ENCODE measurements at regions not wholly inside any gene's neighbourhood (a gene's known extent, or its start where the extent isn't known, plus 50 kb on each side); places are given as distances from the start of the nearest gene placed in this dataset.

GRCh38 chr1:82927753-82928152, 1071.2 kb downstream of the TTLL7 start:
- no TSS peak for BruUV-seq (replicated peaks)
- peak; percentile 6 for DNase-seq (ENCODE audit: low spot score)
- TF ChIP-seq CTCF (conservative IDR thresholded peaks at IDR 0.05; ENCODE audit: low read depth, low read length) (no peak), EZH2 (IDR thresholded peaks at IDR 0.05; ENCODE audit: borderline replicate concordance, low read depth, low read length, poor library complexity, severe bottlenecking) (no peak)
- H3K27ac ChIP-seq (ENCODE audit: low read depth, low read length, poor library complexity, severe bottlenecking), result no peak overlapping the region
- ChIA-PET POLR2A (ENCODE audit: low non-redundant PET) (no interaction called here), CTCF (no interaction called here)
- H3K27me3 ChIP-seq (replicated peaks; ENCODE audit: insufficient read depth, low read depth, low read length, poor library complexity), result no peaks in the 10 kb centered on the region
- no peaks in the 10 kb centered on the region for H3K4me1 ChIP-seq (ENCODE audit: insufficient read depth, low read length, poor library complexity, severe bottlenecking)
- H3K4me3 ChIP-seq (ENCODE audit: low read depth, low read length, poor library complexity, severe bottlenecking), result no peak overlapping the region
- no peaks in the 10 kb centered on the region for H3K36me3 ChIP-seq (ENCODE audit: insufficient read depth, low read length, poor library complexity, severe bottlenecking)
- no peaks in the 10 kb centered on the region for H3K9me3 ChIP-seq (ENCODE audit: low read depth, low read length, poor library complexity, severe bottlenecking)
- intact Hi-C loops (cut with micrococcal nuclease; ENCODE audit: unreplicated experiment), result no loop called here

- H3K4me3 ChIP-seq (ENCODE audit: low read depth, low read length, poor library complexity, severe bottlenecking), result no peak overlapping the region
- no peak for DNase-seq (ENCODE audit: low spot score)
- no TSS peak for BruUV-seq (replicated peaks)
- H3K27me3 ChIP-seq (replicated peaks; ENCODE audit: insufficient read depth, low read depth, low read length, poor library complexity), result no peaks in the 10 kb centered on the region
- TF ChIP-seq CTCF (conservative IDR thresholded peaks at IDR 0.05; ENCODE audit: low read depth, low read length) (no peak), EZH2 (IDR thresholded peaks at IDR 0.05; ENCODE audit: borderline replicate concordance, low read depth, low read length, poor library complexity, severe bottlenecking) (no peak)
- no peak overlapping the region for H3K27ac ChIP-seq (ENCODE audit: low read depth, low read length, poor library complexity, severe bottlenecking)
- no peaks in the 10 kb centered on the region for H3K4me1 ChIP-seq (ENCODE audit: insufficient read depth, low read length, poor library complexity, severe bottlenecking)
- CTCF ChIA-PET, result no interaction called here
- intact Hi-C loops (cut with micrococcal nuclease; ENCODE audit: unreplicated experiment), result no loop called here
- H3K36me3 ChIP-seq (ENCODE audit: insufficient read depth, low read length, poor library complexity, severe bottlenecking), result no peaks in the 10 kb centered on the region
- POLR2A ChIA-PET (ENCODE audit: low non-redundant PET), result no interaction called here
- no peaks in the 10 kb centered on the region for H3K9me3 ChIP-seq (ENCODE audit: low read depth, low read length, poor library complexity, severe bottlenecking)
Measured at GRCh38 chr1:82924666-82925065, 1074.3 kb downstream of the TTLL7 start.

GRCh38 chr1:82923931-82924330, 1075.0 kb downstream of the TTLL7 start:
- BruUV-seq (replicated peaks), result no TSS peak
- H3K27me3 ChIP-seq (replicated peaks; ENCODE audit: insufficient read depth, low read depth, low read length, poor library complexity), result no peaks in the 10 kb centered on the region
- H3K27ac ChIP-seq (ENCODE audit: low read depth, low read length, poor library complexity, severe bottlenecking), result no peak overlapping the region
- TF ChIP-seq CTCF (conservative IDR thresholded peaks at IDR 0.05; ENCODE audit: low read depth, low read length), result no peak
- TF ChIP-seq EZH2 (IDR thresholded peaks at IDR 0.05; ENCODE audit: borderline replicate concordance, low read depth, low read length, poor library complexity, severe bottlenecking), result no peak
- no peaks in the 10 kb centered on the region for H3K9me3 ChIP-seq (ENCODE audit: low read depth, low read length, poor library complexity, severe bottlenecking)
- no peak for DNase-seq (ENCODE audit: low spot score)
- CTCF ChIA-PET, result no interaction called here
- no peak overlapping the region for H3K4me3 ChIP-seq (ENCODE audit: low read depth, low read length, poor library complexity, severe bottlenecking)
- H3K4me1 ChIP-seq (ENCODE audit: insufficient read depth, low read length, poor library complexity, severe bottlenecking), result no peaks in the 10 kb centered on the region
- H3K36me3 ChIP-seq (ENCODE audit: insufficient read depth, low read length, poor library complexity, severe bottlenecking), result no peaks in the 10 kb centered on the region
- POLR2A ChIA-PET (ENCODE audit: low non-redundant PET), result no interaction called here
- intact Hi-C loops (cut with micrococcal nuclease; ENCODE audit: unreplicated experiment), result no loop called here

Measured in A673 (cell line).